WERI-Rb-1 (cell line): ENCODE measurements at regions not wholly inside any gene's neighbourhood (a gene's known extent, or its start where the extent isn't known, plus 50 kb on each side); places are given as distances from the start of the nearest gene placed in this dataset.

Experiments
- DNase-seq: peaks from one replicate; pipeline ENCODE4 v3.0.0-alpha.2; 2020
- H3K27ac ChIP-seq: fragments of 250-450 bp; sonication (Bioruptor Pico); 2 replicates; pipeline ENCODE4 v1.5.1; 2020; ENCODE audit warnings: mild to moderate bottlenecking, moderate library complexity
- H3K27me3 ChIP-seq: fragments of 250-450 bp; sonication (Bioruptor Pico); 2 replicates; pipeline ENCODE4 v1.5.1; 2021; ENCODE audit warnings: mild to moderate bottlenecking, low read depth, moderate library complexity; ENCODE audit not compliant: insufficient read depth, severe bottlenecking
- H3K36me3 ChIP-seq: fragments of 250-450 bp; sonication (Bioruptor Pico); 2 replicates; pipeline ENCODE4 v1.5.1; 2020; ENCODE audit warnings: mild to moderate bottlenecking, moderate library complexity
- H3K4me3 ChIP-seq: 2 replicates; pipeline ENCODE4 v1.5.1; 2011; ENCODE audit warnings: low read depth, mild to moderate bottlenecking, control low read depth, low read length
- H3K9me3 ChIP-seq: fragments of 250-450 bp; sonication (Bioruptor Pico); 2 replicates; pipeline ENCODE4 v1.5.1; 2021; ENCODE audit warnings: mild to moderate bottlenecking, moderate library complexity; ENCODE audit not compliant: severe bottlenecking
- TF ChIP-seq, protein P1 (sequence below): IDR thresholded peaks from 2 replicates; pipeline ENCODE4 v1.5.1; 2011; ENCODE audit warnings: low read depth, mild to moderate bottlenecking, control low read depth, inconsistent platforms, low read length

GRCh38 chr6:168722397-168722796 lies 281.4 kb downstream of the SMOC2 start:
- peaks cover 6% of the 10 kb centered on the region for H3K9me3 ChIP-seq
- DNase-seq: no peak
- H3K27ac ChIP-seq: no peak overlapping the region
- no peak overlapping the region for H3K4me3 ChIP-seq
- no peaks in the 10 kb centered on the region for H3K36me3 ChIP-seq
- H3K27me3 ChIP-seq: no peaks in the 10 kb centered on the region
- TF ChIP-seq, protein P1, sequence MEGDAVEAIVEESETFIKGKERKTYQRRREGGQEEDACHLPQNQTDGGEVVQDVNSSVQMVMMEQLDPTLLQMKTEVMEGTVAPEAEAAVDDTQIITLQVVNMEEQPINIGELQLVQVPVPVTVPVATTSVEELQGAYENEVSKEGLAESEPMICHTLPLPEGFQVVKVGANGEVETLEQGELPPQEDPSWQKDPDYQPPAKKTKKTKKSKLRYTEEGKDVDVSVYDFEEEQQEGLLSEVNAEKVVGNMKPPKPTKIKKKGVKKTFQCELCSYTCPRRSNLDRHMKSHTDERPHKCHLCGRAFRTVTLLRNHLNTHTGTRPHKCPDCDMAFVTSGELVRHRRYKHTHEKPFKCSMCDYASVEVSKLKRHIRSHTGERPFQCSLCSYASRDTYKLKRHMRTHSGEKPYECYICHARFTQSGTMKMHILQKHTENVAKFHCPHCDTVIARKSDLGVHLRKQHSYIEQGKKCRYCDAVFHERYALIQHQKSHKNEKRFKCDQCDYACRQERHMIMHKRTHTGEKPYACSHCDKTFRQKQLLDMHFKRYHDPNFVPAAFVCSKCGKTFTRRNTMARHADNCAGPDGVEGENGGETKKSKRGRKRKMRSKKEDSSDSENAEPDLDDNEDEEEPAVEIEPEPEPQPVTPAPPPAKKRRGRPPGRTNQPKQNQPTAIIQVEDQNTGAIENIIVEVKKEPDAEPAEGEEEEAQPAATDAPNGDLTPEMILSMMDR: no peak

DNA sequence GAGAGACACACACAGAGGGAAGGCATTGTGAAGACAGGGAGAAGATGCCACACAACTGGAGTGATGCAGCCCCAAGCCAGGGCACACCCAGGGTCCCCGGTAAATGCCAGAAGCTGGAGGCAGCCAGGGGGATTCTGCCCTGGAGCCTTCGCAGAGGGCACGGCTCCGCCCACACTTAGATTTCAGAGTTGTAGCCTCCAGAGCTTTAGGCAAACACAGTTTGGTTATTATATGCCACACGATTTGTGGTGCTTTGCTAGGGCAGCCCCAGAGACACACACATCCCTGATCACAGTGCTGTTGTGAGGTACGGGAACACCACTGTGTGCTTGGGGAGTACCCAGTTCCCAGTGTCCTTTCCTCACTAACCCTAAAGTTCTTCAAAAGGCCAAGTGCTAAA lies 280.6 kb downstream of the SMOC2 start:
- H3K9me3 ChIP-seq: peaks cover 6% of the 10 kb centered on the region
- TF ChIP-seq, protein P1: no peak

GRCh38 chr6:168719901-168720300 lies 278.9 kb downstream of the SMOC2 start:
- TF ChIP-seq, protein P1: no peak
- H3K36me3 ChIP-seq: no peaks in the 10 kb centered on the region
- H3K9me3 ChIP-seq: peaks cover 6% of the 10 kb centered on the region
- DNase-seq: no peak
- no peak overlapping the region for H3K4me3 ChIP-seq
- H3K27ac ChIP-seq: no peak overlapping the region
- no peaks in the 10 kb centered on the region for H3K27me3 ChIP-seq

More for the DNA sequence above, 280.6 kb downstream of the SMOC2 start:
- no peaks in the 10 kb centered on the region for H3K36me3 ChIP-seq
- no peak for DNase-seq
- H3K27me3 ChIP-seq: no peaks in the 10 kb centered on the region
- H3K27ac ChIP-seq: no peak overlapping the region
- no peak overlapping the region for H3K4me3 ChIP-seq

GRCh38 chr6:168718821-168719475 lies 278.0 kb downstream of the SMOC2 start:
- Histone ChIP-seq H3K9me3 (peaks cover 2% of the 10 kb centered on the region), H3K36me3 (no peaks in the 10 kb centered on the region), H3K27ac (no peak overlapping the region), H3K27me3 (no peaks in the 10 kb centered on the region), H3K4me3 (no peak overlapping the region)
- TF ChIP-seq, protein P1: no peak
- DNase-seq: no peak
